ENCODE measurements at regions not wholly inside any gene's neighbourhood (a gene's known extent, or its start where the extent isn't known, plus 50 kb on each side); places are given as distances from the start of the nearest gene placed in this dataset.

DNA sequence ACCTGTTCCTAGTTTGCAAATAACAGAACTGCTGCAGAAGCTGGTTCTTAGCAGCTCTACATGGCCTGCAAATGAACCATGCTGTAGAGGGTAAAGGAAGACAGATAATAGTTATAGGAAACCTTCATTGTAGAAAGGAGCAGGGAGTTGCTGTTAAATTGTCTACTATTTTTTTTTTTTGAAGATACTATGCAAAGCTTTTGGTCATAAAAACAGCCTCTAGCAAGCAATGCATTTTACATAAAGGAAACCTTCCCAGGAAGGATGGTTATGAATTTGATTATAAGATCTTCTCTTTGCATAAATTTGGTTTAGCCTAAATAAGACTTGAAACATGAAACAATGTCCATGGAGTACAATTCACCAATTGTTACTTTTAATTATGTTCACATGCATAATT lies 793.4 kb downstream of the SLC4A3 start:
- TF ChIP-seq POLR2AphosphoS5 (IDR thresholded peaks at IDR 0.05; ENCODE audit: low read depth, low read length), result no peak
- TF ChIP-seq POLR2A (IDR thresholded peaks at IDR 0.05; ENCODE audit: low read depth, low read length), result no peak
- no peak for TF ChIP-seq TAF1 (IDR thresholded peaks at IDR 0.05; ENCODE audit: low read depth, low read length)
